Mesothelial cell of epicardium (in vitro differentiated cells): ENCODE measurements at regions not wholly inside any gene's neighbourhood (a gene's known extent, or its start where the extent isn't known, plus 50 kb on each side); places are given as distances from the start of the nearest gene placed in this dataset.

Experiments used
- DNase-seq, 2 experiments: peaks; one replicate each; pipeline ENCODE4 v3.0.0; 2021; ENCODE audit warnings: low spot score in 2 of 2; ENCODE audit not compliant: unreplicated experiment in 2 of 2
- H3K27ac Mint-ChIP-seq: 2 replicates; pipeline ENCODE4 v1.8.0; 2021; ENCODE audit warnings: mixed read lengths
- H3K27me3 Mint-ChIP-seq: 2 replicates; pipeline ENCODE4 v1.8.0; 2021; ENCODE audit warnings: low read depth, mixed read lengths
- H3K36me3 Mint-ChIP-seq: 2 replicates; pipeline ENCODE4 v1.8.0; 2021; ENCODE audit warnings: mixed read lengths
- H3K4me1 Mint-ChIP-seq: 2 replicates; pipeline ENCODE4 v1.8.0; 2021; ENCODE audit warnings: mixed read lengths
- H3K4me3 Mint-ChIP-seq: 2 replicates; pipeline ENCODE4 v1.8.0; 2021; ENCODE audit warnings: mild to moderate bottlenecking, moderate library complexity, mixed read lengths
- H3K9me3 Mint-ChIP-seq: 2 replicates; pipeline ENCODE4 v1.8.0; 2021; ENCODE audit warnings: mixed read lengths
- CTCF ChIP-seq: fragments of 200-600 bp; sonication (generic); IDR thresholded peaks from one replicate; pipeline ENCODE4 v1.5.0; 2021; ENCODE audit warnings: antibody characterized with exemption; ENCODE audit not compliant: unreplicated experiment

DNA sequence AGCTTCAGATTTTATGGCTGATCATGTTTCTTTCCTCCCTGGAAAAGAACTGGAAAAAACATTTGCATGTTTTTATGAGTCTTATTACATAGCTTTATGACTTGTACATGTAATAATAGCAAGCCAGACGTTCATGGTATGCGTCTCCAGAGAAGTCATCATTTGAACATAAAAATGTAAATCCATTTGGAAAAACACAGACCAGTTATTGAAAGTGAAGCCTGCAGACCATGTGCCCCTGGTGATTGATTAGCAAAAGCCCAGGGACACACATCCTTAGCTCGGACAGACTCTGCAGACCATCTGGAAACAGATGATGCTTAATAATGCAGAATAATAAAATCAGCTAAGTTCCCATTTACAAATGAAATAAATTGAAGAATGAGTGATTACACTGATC is 283.1 kb downstream of the TDRD15 start:
- no peaks in the 10 kb centered on the region for H3K27me3 Mint-ChIP-seq
- no peak overlapping the region for H3K4me3 Mint-ChIP-seq
- peaks cover 7% of the 10 kb centered on the region for H3K9me3 Mint-ChIP-seq
- no peak for DNase-seq
- TF ChIP-seq CTCF, result no peak
- no peaks in the 10 kb centered on the region for H3K36me3 Mint-ChIP-seq
- no peaks in the 10 kb centered on the region for H3K4me1 Mint-ChIP-seq
- H3K27ac Mint-ChIP-seq, result no peak overlapping the region

- no peak for TF ChIP-seq CTCF
- Mint-ChIP-seq H3K4me1 (no peaks in the 10 kb centered on the region), H3K27me3 (no peaks in the 10 kb centered on the region), H3K36me3 (no peaks in the 10 kb centered on the region), H3K4me3 (no peak overlapping the region), H3K27ac (no peak overlapping the region), H3K9me3 (peaks cover 7% of the 10 kb centered on the region)
- no peak for DNase-seq
Measured at GRCh38 chr2:21407851-21408250, 284.1 kb downstream of the TDRD15 start.

DNA sequence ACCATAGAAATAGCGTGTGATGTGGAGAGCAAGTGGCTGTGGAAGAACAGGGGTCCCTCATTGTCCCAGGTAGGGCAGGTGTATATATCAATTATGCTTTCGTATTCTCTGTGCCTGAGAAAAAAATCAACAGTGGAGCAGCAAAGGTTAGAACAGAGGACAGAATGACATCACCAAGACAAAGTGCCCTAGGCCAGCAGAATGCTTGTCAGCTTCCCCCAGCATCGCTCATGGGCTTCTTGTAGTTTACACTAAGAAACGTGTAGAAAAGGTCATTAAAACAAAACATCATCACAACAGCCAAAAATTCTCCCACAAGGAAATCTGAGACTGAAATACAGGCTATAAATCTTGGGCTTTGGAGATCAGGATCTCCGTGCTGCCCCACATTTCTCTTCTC is 288.0 kb downstream of the TDRD15 start:
- DNase-seq, result no peak
- TF ChIP-seq CTCF, result no peak
- Mint-ChIP-seq H3K36me3 (no peaks in the 10 kb centered on the region), H3K4me1 (no peaks in the 10 kb centered on the region), H3K27ac (no peak overlapping the region), H3K4me3 (no peak overlapping the region), H3K9me3 (peaks cover 7% of the 10 kb centered on the region), H3K27me3 (no peaks in the 10 kb centered on the region)

DNA sequence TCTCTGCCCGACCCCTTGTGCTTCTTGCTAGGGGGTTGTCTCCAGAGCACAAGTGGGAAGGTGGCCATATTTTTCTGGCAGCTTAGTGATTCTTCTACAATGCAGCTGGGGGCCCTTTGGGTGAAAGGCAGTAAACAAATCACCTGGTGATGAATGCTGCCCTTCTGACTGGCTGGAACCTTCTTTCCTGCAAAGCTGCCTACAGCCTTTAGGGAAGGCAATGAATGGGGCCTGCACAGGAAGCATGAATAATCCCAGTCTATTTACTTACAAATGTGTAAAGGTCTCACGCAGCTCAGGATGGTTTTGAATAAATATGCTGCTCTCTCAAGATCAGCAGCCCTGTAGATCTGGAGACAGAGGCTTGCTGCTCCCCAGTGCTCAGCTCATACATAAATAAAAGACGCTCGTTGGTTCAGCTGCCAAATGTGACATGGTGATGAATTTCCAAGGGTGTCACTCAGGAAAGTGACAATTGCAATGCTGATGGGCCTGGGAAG is 289.2 kb downstream of the TDRD15 start:
- no peaks in the 10 kb centered on the region for H3K36me3 Mint-ChIP-seq
- no peak for DNase-seq
- H3K9me3 Mint-ChIP-seq, result peaks cover 7% of the 10 kb centered on the region

GRCh38 chr2:21415234-21415633 is 291.5 kb downstream of the TDRD15 start:
- no peaks in the 10 kb centered on the region for H3K27me3 Mint-ChIP-seq
- TF ChIP-seq CTCF, result no peak
- H3K4me1 Mint-ChIP-seq, result no peaks in the 10 kb centered on the region
- H3K36me3 Mint-ChIP-seq, result no peaks in the 10 kb centered on the region
- H3K27ac Mint-ChIP-seq, result no peak overlapping the region
- H3K4me3 Mint-ChIP-seq, result no peak overlapping the region
- DNase-seq, result no peak
- no peaks in the 10 kb centered on the region for H3K9me3 Mint-ChIP-seq

More for the DNA sequence above, 289.2 kb downstream of the TDRD15 start:
- Mint-ChIP-seq H3K4me1 (no peaks in the 10 kb centered on the region), H3K4me3 (no peak overlapping the region), H3K27me3 (no peaks in the 10 kb centered on the region), H3K27ac (no peak overlapping the region)
- no peak for TF ChIP-seq CTCF

GRCh38 chr2:21416226-21416625 is 292.5 kb downstream of the TDRD15 start:
- no peak for TF ChIP-seq CTCF
- H3K4me3 Mint-ChIP-seq, result no peak overlapping the region
- H3K36me3 Mint-ChIP-seq, result no peaks in the 10 kb centered on the region
- H3K4me1 Mint-ChIP-seq, result no peaks in the 10 kb centered on the region
- H3K27me3 Mint-ChIP-seq, result no peaks in the 10 kb centered on the region
- no peak overlapping the region for H3K27ac Mint-ChIP-seq
- no peaks in the 10 kb centered on the region for H3K9me3 Mint-ChIP-seq
- DNase-seq, result no peak
